Sigmoid colon (tissue), 6 donors: ENCODE measurements at regions not wholly inside any gene's neighbourhood (a gene's known extent, or its start where the extent isn't known, plus 50 kb on each side); places are given as distances from the start of the nearest gene placed in this dataset.

Experiments
- DNase-seq: peaks from one replicate; pipeline ENCODE4 v3.0.0-alpha.2; 2019
- H3K27ac ChIP-seq, 4 donors: fragments of 200-600 bp; sonication (generic); one replicate each; pipeline ENCODE4 v1.5.1; 2016 to 2019; ENCODE audit warnings: mild to moderate bottlenecking in 1 of 4
- H3K27me3 ChIP-seq, 3 donors: fragments of 200-600 bp; sonication (generic); one replicate each; pipeline ENCODE4 v1.5.1; 2019; ENCODE audit warnings: mild to moderate bottlenecking in 1 of 3
- H3K36me3 ChIP-seq, 4 donors: fragments of 200-600 bp; sonication (generic); one replicate each; pipeline ENCODE4 v1.5.1; 2016 to 2019
- H3K4me1 ChIP-seq, 4 donors: fragments of 200-600 bp; sonication (generic); one replicate each; pipeline ENCODE4 v1.5.1; 2017 to 2019
- H3K4me3 ChIP-seq, 4 donors: fragments of 200-600 bp; sonication (generic); one replicate each; pipeline ENCODE4 v1.5.1; 2017 to 2019; ENCODE audit warnings: mild to moderate bottlenecking in 2 of 4, moderate library complexity in 1 of 4
- H3K9me3 ChIP-seq, 4 donors: fragments of 200-600 bp in 3 of 4; sonication (generic) in 3 of 4; one replicate each; pipeline versions ENCODE4 v1.5.1 to v1.6.1; 2013 to 2019
- CTCF ChIP-seq, 4 experiments: fragments of 450-650 bp in 3 of 4; fragments of 200-600 bp in 1 of 4; IDR thresholded peaks; one replicate each; pipeline ENCODE4 v1.5.1; 2016 to 2019; ENCODE audit warnings: antibody characterized with exemption in 4 of 4, mild to moderate bottlenecking in 3 of 4, moderate library complexity in 2 of 4
- EP300 ChIP-seq, 4 donors: sonication (generic); formaldehyde crosslinking; IDR thresholded peaks; one replicate each; pipeline ENCODE4 v1.6.1; 2017; ENCODE audit warnings: antibody characterized with exemption in 4 of 4
- POLR2A ChIP-seq, 2 donors: fragments of 450-650 bp; IDR thresholded peaks; one replicate each; pipeline ENCODE4 v1.6.1; 2016; ENCODE audit warnings: antibody characterized with exemption in 2 of 2, mild to moderate bottlenecking in 2 of 2, moderate library complexity in 2 of 2
- POLR2AphosphoS5 ChIP-seq, 4 donors: sonication (generic); formaldehyde crosslinking; IDR thresholded peaks; one replicate each; pipeline ENCODE4 v1.6.1; 2017; ENCODE audit warnings: antibody characterized with exemption in 4 of 4
- WGBS, 2 donors: extraction: QIAGEN DNeasy Blood & Tissue Kit; methylation state at CpG; one replicate each; pipeline ENCODE4 v1.1.7; 2013; 5-methylcytosine and 5-hydroxymethylcytosine counted together
- intact Hi-C: fragments of 100-400 bp; cut with DNase I; formaldehyde crosslinking; loops from one replicate; pipeline ENCODE4 v1.15.1; 2023
- donor health status: healthy with polysubstance abuse.
- donor health status: healthy.

- 92 to 94% methylated on average over 13 of the region's 13 CpGs for WGBS, 2 donors
- peaks cover 0 to 11% (median 4%) of the 10 kb centered on the region in 4 donors for H3K4me1 ChIP-seq
- H3K4me3 ChIP-seq: no peak overlapping the region
- no peak for DNase-seq
- TF ChIP-seq POLR2AphosphoS5 (IDR thresholded peaks at IDR 0.05) (no peak), CTCF (IDR thresholded peaks at IDR 0.05) (no peak), POLR2A (IDR thresholded peaks at IDR 0.05) (no peak), EP300 (IDR thresholded peaks at IDR 0.05) (no peak)
- H3K27me3 ChIP-seq: no peaks in the 10 kb centered on the region
- no peaks in the 10 kb centered on the region for H3K9me3 ChIP-seq
- no peak overlapping the region for H3K27ac ChIP-seq
- intact Hi-C loops: no loop called here
- no peaks in the 10 kb centered on the region for H3K36me3 ChIP-seq
Measured at GRCh38 chr9:86764671-86765343, 182.5 kb downstream of the GAS1 start.

GRCh38 chr9:86764221-86764624, 183.1 kb downstream of the GAS1 start:
- 89 to 90% methylated on average over 11 of the region's 11 CpGs for WGBS, 2 donors
- H3K27ac ChIP-seq: no peak overlapping the region
- TF ChIP-seq POLR2A (IDR thresholded peaks at IDR 0.05) (no peak), EP300 (IDR thresholded peaks at IDR 0.05) (no peak), POLR2AphosphoS5 (IDR thresholded peaks at IDR 0.05) (no peak), CTCF (IDR thresholded peaks at IDR 0.05) (no peak)
- peaks cover 0 to 11% (median 4%) of the 10 kb centered on the region in 4 donors for H3K4me1 ChIP-seq
- H3K27me3 ChIP-seq: no peaks in the 10 kb centered on the region
- no peaks in the 10 kb centered on the region for H3K9me3 ChIP-seq
- no peak for DNase-seq
- intact Hi-C loops: no loop called here
- H3K36me3 ChIP-seq: no peaks in the 10 kb centered on the region
- H3K4me3 ChIP-seq: no peak overlapping the region

- Histone ChIP-seq H3K9me3 (no peaks in the 10 kb centered on the region), H3K27me3 (no peaks in the 10 kb centered on the region), H3K4me1 (peaks cover 0 to 11% (median 4%) of the 10 kb centered on the region in 4 donors), H3K36me3 (no peaks in the 10 kb centered on the region), H3K27ac (no peak overlapping the region), H3K4me3 (no peak overlapping the region)
- intact Hi-C loops: no loop called here
- DNase-seq: no peak
- 85 to 93% methylated on average over 2 of the region's 2 CpGs for WGBS, 2 donors
- TF ChIP-seq EP300 (IDR thresholded peaks at IDR 0.05): no peak
Measured at GRCh38 chr9:86763791-86764190, 183.5 kb downstream of the GAS1 start.

GRCh38 chr9:86757382-86757720, 190.0 kb downstream of the GAS1 start:
- no peaks in the 10 kb centered on the region for H3K36me3 ChIP-seq
- H3K27ac ChIP-seq: no peak overlapping the region
- no peaks in the 10 kb centered on the region for H3K27me3 ChIP-seq
- DNase-seq: no peak
- 84 to 91% methylated on average over 1 of the region's 1 CpG for WGBS, 2 donors
- no peak overlapping the region for H3K4me3 ChIP-seq
- intact Hi-C loops: no loop called here
- TF ChIP-seq POLR2AphosphoS5 (IDR thresholded peaks at IDR 0.05) (no peak), POLR2A (IDR thresholded peaks at IDR 0.05) (no peak), CTCF (IDR thresholded peaks at IDR 0.05) (no peak), EP300 (IDR thresholded peaks at IDR 0.05) (no peak)
- no peaks in the 10 kb centered on the region for H3K4me1 ChIP-seq
- H3K9me3 ChIP-seq: no peaks in the 10 kb centered on the region

- no peak for DNase-seq
- H3K27ac ChIP-seq: no peak overlapping the region
- no peaks in the 10 kb centered on the region for H3K27me3 ChIP-seq
- H3K36me3 ChIP-seq: no peaks in the 10 kb centered on the region
- intact Hi-C loops: no loop called here
- H3K9me3 ChIP-seq: no peaks in the 10 kb centered on the region
- H3K4me3 ChIP-seq: no peak overlapping the region
- no peaks in the 10 kb centered on the region for H3K4me1 ChIP-seq
- no peak for TF ChIP-seq POLR2AphosphoS5 (IDR thresholded peaks at IDR 0.05)
- no peak for TF ChIP-seq CTCF (IDR thresholded peaks at IDR 0.05)
- TF ChIP-seq POLR2A (IDR thresholded peaks at IDR 0.05): no peak
- no peak for TF ChIP-seq EP300 (IDR thresholded peaks at IDR 0.05)
- WGBS, 2 donors: 81 to 86% methylated on average over 18 of the region's 18 CpGs
Measured at GRCh38 chr9:86756576-86757381, 190.5 kb downstream of the GAS1 start.
